ENCODE measurements at regions not wholly inside any gene's neighbourhood (a gene's known extent, or its start where the extent isn't known, plus 50 kb on each side); places are given as distances from the start of the nearest gene placed in this dataset.
A peak's percentile ranks its signal among the peaks of the same experiment; 100 is the strongest.
"Not testable (repeated sequence)": the region's sequence is repeated elsewhere in the genome, so short reads cannot be mapped to it uniquely, and the experiment has no call there.

DNA sequence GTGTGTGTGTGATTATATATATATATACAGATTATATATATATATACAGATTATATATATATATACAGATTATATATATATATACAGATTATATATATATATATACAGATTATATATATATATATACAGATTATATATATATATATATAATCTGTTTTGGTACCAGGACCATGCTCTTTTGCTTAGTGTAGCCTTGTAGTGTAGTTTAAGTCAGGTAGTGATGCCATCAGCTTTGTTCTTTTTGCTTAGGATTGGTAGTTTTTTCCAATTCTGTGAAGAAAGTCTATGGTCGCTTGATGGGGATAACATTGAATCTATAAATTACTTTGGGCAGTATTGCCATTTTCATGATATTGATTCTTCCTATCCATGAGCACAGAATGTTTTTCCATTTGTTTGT is 318.5 kb upstream of the SETBP1 start:
- not testable (repeated sequence) for DNase-seq

- no peak for DNase-seq
Observed at GRCh38 chr18:44370861-44371260, 309.8 kb upstream of the SETBP1 start.

GRCh38 chr18:44374966-44375365 is 305.7 kb upstream of the SETBP1 start:
- DNase-seq = no peak

DNA sequence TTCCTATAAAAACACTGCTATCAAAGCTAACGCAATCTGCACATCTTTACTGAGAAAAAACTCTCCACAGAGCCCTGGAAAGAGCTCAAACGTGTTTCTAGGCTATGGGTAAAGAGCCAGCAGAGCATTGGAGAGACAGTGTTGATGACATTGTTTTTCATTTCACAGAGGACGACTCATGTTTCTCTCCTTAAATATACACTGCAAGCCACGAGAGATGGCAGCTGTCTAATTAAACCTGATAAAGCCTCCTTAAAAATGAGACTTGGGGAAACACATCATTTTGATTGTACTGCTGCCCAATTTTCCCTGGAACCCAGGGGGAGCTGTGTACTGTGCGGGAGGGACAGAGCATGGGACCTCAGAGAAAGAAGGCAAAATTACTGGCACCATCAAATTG is 294.3 kb upstream of the SETBP1 start:
- no peak for DNase-seq

GRCh38 chr18:44388329-44388728 is 292.4 kb upstream of the SETBP1 start:
- DNase-seq = no peak

GRCh38 chr18:44392933-44393332 is 287.8 kb upstream of the SETBP1 start:
- DNase-seq = no peak

GRCh38 chr18:44393406-44393805 is 287.3 kb upstream of the SETBP1 start:
- no peak for DNase-seq

- DNase-seq = no peak
Observed at GRCh38 chr18:44396550-44396949, 284.1 kb upstream of the SETBP1 start.

DNA sequence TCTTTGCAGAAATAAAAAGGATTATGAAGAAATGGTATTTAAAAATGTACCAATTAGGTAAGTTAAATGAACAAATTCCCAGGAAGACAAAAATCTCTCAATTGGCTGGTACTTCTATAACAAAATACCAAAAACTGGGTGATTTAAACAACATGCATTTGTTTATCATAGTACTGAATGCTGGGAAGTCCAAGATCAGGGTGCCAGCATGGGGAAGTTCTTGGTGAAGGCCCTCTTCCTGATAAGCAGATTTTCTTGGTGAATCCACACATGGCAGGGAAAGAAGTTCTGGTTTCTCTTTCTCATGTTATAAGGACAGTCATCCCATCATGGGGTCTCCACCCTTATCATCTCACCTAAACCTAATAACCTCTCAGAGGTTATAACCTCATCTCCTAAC is 271.6 kb upstream of the SETBP1 start:
- DNase-seq = no peak

DNA sequence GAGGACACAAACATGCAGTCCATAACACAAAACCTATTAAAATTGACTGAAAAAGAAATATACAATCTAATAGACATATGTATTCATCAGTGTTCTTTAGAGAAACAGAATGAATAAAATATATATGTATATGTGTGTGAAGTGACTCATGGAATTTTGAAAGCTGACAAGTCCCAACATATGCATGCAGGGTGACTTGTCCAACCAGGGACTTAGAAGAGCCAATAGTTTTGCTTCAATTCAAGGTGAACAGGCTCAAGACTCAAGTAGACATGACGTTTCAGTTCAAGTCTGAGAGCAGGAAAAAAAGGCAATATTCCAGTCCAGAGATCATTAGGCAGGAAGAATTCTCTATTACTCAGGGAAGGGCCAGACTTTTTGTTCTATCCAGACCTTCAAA is 271.2 kb upstream of the SETBP1 start:
- no peak for DNase-seq

DNA sequence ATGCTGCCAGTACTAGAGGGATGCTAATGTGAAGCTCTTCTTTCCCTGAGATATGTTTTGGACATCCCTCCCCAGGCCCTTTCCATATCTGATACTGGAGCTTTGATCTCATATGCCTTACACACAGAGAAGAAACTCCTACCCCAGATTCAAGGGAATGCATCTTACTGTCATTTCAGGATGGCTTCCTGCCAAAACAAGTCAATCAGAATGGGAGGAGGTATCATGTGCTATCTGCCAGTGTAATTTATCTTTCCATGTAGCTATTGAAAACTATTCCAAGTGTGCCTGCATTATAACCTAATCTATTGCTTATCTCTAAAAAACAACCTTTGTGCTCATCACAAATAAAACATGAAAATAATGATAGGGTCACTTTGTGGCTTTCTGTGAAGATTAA is 269.9 kb upstream of the SETBP1 start:
- no peak for DNase-seq

DNA sequence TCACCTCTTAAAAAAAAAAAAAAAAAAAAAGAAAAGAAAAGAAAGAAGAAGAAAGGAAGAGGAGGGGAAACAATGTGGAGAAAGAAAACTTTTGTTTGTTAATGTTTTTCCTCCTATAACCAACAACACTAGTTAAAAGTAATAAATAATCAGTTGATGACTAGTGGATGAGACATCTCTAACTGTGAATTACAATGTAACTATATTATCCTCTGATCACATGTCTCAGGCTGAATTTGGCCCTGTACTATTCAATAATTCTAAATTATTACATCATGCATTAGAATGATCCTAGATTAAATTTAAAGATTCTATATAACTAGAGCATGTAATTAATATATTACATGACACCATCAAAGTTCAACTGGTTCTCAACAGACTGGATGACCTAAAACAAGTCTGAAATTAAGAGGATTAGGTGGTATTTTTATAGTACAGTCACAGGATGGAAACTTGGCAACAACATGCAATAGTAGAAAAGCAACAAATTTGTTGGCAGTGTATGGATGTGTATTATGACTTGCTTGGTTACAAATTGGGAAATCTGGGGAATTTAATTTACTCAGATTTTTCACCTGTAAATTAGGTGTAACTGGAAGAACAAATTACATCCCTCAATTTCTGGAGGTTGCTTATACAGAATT is 269.3 kb upstream of the SETBP1 start:
- DNase-seq = no peak

DNA sequence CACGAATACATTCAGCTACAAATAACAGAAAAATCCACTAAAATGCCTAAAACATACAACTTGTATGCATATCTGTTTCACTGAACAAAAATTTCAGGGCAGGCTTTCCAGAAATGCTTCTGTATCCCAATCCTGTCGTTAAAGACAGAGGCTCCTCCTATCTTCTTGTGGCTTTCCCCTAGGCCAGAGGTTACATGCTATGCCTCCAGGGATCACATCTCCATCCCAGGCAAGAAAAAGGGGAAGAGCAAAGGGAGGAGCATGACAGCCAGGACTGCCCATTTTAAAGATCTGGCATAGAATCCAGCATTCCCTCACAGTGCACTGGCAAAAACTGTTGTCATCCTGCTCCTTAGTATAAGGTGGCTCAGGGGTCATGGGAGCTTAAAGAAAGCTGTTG is 268.7 kb upstream of the SETBP1 start:
- no peak for DNase-seq

- no peak for DNase-seq
Observed at GRCh38 chr18:44423814-44424644, 256.7 kb upstream of the SETBP1 start.

DNA sequence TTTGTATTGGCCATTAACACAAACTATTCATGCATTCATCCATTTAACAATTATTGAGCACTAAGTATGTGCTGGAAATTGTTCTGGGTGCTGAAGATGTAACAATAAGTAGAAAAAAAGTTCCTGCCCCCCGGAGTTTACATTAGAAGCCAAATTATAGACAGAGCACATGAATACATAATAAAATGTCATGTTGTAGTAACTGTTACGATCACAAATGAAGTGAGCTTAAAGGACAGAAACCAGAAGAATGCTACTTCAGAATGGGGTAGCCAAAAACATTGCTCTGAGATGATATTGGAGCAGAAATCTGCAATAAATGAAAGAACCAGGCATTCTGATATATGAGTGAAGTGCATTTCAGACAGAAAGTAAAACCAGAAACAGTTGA is 256.0 kb upstream of the SETBP1 start:
- no peak for DNase-seq

- DNase-seq = no peak
Observed at GRCh38 chr18:44425161-44425560, 255.5 kb upstream of the SETBP1 start.

DNA sequence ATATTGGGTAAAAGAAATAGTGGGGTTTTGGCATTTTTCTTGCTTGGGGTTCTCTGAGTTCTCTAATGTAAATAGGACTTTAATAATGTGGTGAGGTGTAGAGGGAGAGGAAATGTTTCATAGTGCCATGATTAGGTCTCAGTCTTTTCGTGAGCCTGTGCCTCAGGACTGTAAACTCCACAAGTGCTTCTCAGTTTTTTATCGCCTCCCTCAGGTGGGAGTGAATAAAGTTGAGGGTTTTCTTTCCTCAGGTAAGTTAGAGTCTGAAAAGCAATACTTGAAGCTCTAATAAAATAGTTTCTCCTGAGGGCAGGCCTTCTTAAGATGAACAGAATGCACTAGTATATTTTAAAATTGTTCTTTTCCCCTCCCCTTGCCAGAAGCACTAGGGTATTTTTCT is 243.1 kb upstream of the SETBP1 start:
- no peak for DNase-seq

DNA sequence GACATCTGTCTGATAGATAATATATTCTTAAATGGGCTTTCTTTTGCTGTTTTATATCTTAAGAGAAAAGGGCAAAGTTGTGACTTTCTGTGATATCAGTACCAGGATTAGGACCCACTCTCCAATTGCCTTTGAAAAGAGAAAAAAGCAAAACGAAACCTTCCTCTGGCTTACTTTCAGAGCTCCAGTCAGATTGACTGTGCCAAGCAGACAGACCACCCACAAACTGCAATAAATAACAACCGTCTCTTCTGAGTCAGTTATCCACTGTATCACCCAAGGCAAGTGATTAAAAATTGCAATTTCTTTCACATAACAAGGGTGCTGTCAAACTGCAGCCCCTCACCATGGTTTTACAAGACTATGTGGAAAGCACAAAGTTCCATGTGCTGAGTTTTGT is 230.5 kb upstream of the SETBP1 start:
- no peak for DNase-seq

DNA sequence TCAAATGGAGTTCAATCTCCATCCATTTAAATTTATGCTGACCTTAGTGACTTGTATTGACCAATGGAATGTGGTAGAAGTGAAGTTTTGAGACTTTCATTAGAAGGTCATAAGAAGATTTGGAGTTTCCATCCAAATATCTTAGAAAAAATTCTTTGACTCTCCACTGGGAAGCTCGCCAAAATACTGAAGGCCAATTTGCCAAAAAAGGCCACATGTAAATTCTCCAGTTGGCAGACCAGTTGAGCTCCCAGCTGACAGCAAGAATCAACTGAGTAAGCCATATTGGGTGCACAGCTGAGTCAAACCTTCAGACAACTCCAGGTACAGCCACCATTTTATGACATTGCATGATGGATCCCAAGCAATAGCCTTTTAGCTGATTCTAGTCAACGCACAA is 228.3 kb upstream of the SETBP1 start:
- DNase-seq = no peak

- DNase-seq = peak in 1 of 2 experiments; percentile 67
Observed at GRCh38 chr18:44453505-44453904, 227.2 kb upstream of the SETBP1 start.

GRCh38 chr18:44458777-44459176 is 221.9 kb upstream of the SETBP1 start:
- DNase-seq = no peak

GRCh38 chr18:44464398-44465180 is 216.1 kb upstream of the SETBP1 start:
- no peak for DNase-seq

DNA sequence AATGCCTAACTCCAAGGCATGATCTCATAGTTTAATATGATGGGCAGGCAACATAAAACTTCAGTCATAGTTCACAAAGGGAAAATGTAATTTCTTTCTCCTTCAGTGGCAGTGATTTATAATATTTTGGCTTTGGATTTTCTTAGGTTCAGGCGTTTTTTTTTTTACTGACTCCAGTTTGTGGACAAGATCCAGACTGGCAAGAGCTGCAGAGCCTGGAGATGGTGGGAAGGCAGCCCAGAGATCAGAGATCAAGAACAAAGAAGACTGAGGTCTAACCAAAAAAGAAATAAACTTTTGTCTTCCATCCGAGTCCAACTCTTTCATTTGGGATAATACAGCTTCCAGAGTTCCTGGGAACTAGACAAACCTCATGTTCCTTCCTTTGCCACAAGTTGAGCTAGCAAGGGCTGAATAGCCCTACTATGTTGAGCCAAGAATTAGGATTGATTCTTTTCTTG is 215.3 kb upstream of the SETBP1 start:
- DNase-seq = no peak

- no peak for DNase-seq
Observed at GRCh38 chr18:44466997-44467396, 213.7 kb upstream of the SETBP1 start.
